CD4-positive, alpha-beta T cell (primary cell): ENCODE measurements at regions not wholly inside any gene's neighbourhood (a gene's known extent, or its start where the extent isn't known, plus 50 kb on each side); places are given as distances from the start of the nearest gene placed in this dataset.

Experiments used
- ATAC-seq: fragments of 200-7000 bp; cut with Tn5 transposase; one replicate; pipeline ENCODE4 v1.10.0; 2022; ENCODE audit warnings: mild to moderate bottlenecking; ENCODE audit not compliant: poor library complexity
- CTCF ChIA-PET: fragments of 350-600 bp; sonication (Branson Sonifier 250); formaldehyde crosslinking; loops from one replicate; lab custom pipeline; 2021; ENCODE audit warnings: antibody characterized with exemption, inconsistent platforms; lab: Charles Lee
- POLR2A ChIA-PET: fragments of 350-600 bp; sonication (Branson Sonifier 250); formaldehyde crosslinking; loops from one replicate; lab custom pipeline; 2021; ENCODE audit warnings: antibody characterized with exemption, inconsistent platforms; lab: Charles Lee
- DNase-seq, 14 experiments: peaks; one replicate each; pipeline ENCODE4 v3.0.0-alpha.2; 2013 to 2020; ENCODE audit warnings: mixed read lengths in 2 of 14
- H3K27ac ChIP-seq, 2 donors: one replicate each; pipeline versions ENCODE4 v1.5.1 to v1.7.0; 2013; ENCODE audit warnings: low read length in 2 of 2, low read depth in 1 of 2, mild to moderate bottlenecking in 1 of 2
- H3K27me3 ChIP-seq, 2 experiments: 1 replicate in 1 of 2; 2 replicates in 1 of 2; pipeline versions ENCODE4 v1.6.1 to v1.7.0; 2013; ENCODE audit warnings: low read length in 2 of 2, control low read depth in 1 of 2, mild to moderate bottlenecking in 1 of 2, moderate library complexity in 1 of 2; ENCODE audit not compliant: insufficient read depth in 2 of 2, control insufficient read depth in 1 of 2
- H3K36me3 ChIP-seq: one replicate; pipeline ENCODE4 v1.6.1; 2013; ENCODE audit warnings: low read length, control low read depth; ENCODE audit not compliant: insufficient read depth
- H3K4me1 ChIP-seq: one replicate; pipeline ENCODE4 v1.6.1; 2013; ENCODE audit warnings: low read length, control low read depth; ENCODE audit not compliant: insufficient read depth
- H3K4me3 ChIP-seq: one replicate; pipeline ENCODE4 v1.5.1; 2013; ENCODE audit warnings: mild to moderate bottlenecking, low read length, moderate library complexity
- H3K9me3 ChIP-seq, 2 experiments: 1 replicate in 1 of 2; 2 replicates in 1 of 2; pipeline versions ENCODE4 v1.6.1 to v1.7.0; 2013; ENCODE audit warnings: low read length in 2 of 2, mild to moderate bottlenecking in 2 of 2, control low read depth in 1 of 2, moderate library complexity in 1 of 2; ENCODE audit not compliant: control insufficient read depth in 1 of 2, insufficient read depth in 1 of 2
- H3K27ac Mint-ChIP-seq: one replicate; pipeline ENCODE4 v1.8.0; 2020; ENCODE audit warnings: mixed read lengths
- H3K27me3 Mint-ChIP-seq: one replicate; pipeline ENCODE4 v1.8.0; 2021; ENCODE audit warnings: mixed read lengths
- H3K36me3 Mint-ChIP-seq: one replicate; pipeline ENCODE4 v1.8.0; 2021; ENCODE audit warnings: low read depth, mixed read lengths
- H3K4me1 Mint-ChIP-seq: one replicate; pipeline ENCODE4 v1.8.0; 2021; ENCODE audit warnings: low read depth, mixed read lengths
- H3K4me3 Mint-ChIP-seq: one replicate; pipeline ENCODE4 v1.8.0; 2020; ENCODE audit warnings: mild to moderate bottlenecking, mixed read lengths
- H3K9me3 Mint-ChIP-seq: one replicate; pipeline ENCODE4 v1.8.0; 2020; ENCODE audit warnings: mixed read lengths
- CTCF ChIP-seq: fragments of 200-600 bp; IDR thresholded peaks from one replicate; pipeline ENCODE4 v1.8.0; 2022; ENCODE audit warnings: antibody characterized with exemption, mild to moderate bottlenecking
- intact Hi-C, 2 experiments: fragments of 100-400 bp; cut with DNase I in 1 of 2; cut with micrococcal nuclease in 1 of 2; formaldehyde crosslinking; loops; one replicate each; pipeline versions ENCODE4 v1.15.1 to v1.9.0; 2023 to 2025; cut with DNase I, micrococcal nuclease

GRCh38 chr1:192887426-192887825 lies 78.6 kb downstream of the RGS2 start:
- H3K4me3 ChIP-seq = no peak overlapping the region
- ATAC-seq (no peak), DNase-seq (no peak)
- no peaks in the 10 kb centered on the region for H3K9me3 ChIP-seq
- Mint-ChIP-seq H3K27ac (no peak overlapping the region), H3K27me3 (no peaks in the 10 kb centered on the region), H3K9me3 (no peaks in the 10 kb centered on the region), H3K4me3 (no peak overlapping the region), H3K4me1 (no peaks in the 10 kb centered on the region), H3K36me3 (no peaks in the 10 kb centered on the region)
- POLR2A ChIA-PET = no interaction called here
- TF ChIP-seq CTCF = no peak
- no peak overlapping the region for H3K27ac ChIP-seq
- H3K4me1 ChIP-seq = no peaks in the 10 kb centered on the region
- H3K27me3 ChIP-seq = no peaks in the 10 kb centered on the region
- H3K36me3 ChIP-seq = no peaks in the 10 kb centered on the region
- CTCF ChIA-PET = no interaction called here
- intact Hi-C loops = no loop called here

DNA sequence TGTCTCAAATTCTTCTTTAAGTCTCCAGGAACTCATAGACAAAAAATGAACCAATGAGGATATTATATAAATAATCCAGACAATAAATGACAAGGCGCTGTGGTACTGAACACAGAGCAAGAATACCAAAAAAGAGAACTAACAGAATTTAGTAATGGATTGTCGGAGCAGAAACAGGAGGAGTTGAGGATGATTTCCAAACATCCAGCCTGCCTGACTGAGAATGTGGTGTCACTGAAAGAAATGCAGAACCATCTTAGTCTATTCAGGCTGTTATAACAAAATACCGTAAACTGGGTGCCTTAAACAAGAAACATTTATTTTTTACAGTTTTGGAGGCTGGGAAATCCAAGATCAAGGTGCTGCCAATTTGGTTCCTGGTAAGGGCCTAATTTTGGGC lies 79.7 kb downstream of the RGS2 start:
- no peak overlapping the region for H3K27ac ChIP-seq

DNA sequence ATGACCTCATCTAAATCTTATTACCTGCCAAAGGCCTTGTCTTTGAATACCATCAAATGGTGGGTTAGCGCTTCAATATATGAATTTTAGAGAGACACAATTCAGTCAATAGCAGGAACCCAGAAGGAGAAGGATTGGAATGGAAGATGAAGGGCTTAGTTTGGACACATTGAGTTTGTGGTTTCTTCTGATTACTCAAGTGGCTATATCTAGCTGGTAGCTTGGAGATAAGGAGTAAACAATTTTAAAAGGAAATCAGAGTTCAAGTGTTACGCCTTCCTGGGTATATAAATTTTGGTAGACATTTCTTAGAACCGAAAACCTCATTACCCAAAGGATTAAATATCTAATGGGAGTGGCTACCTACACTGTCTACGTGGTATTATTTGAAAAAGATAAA lies 80.2 kb downstream of the RGS2 start:
- no peak overlapping the region for H3K27ac ChIP-seq
- no peak for ATAC-seq
- H3K9me3 ChIP-seq = no peaks in the 10 kb centered on the region
- no peak for DNase-seq
- H3K4me3 Mint-ChIP-seq = no peak overlapping the region
- H3K4me1 ChIP-seq = no peaks in the 10 kb centered on the region
- ChIA-PET POLR2A (no interaction called here), CTCF (no interaction called here)
- no peak for TF ChIP-seq CTCF
- H3K36me3 ChIP-seq = no peaks in the 10 kb centered on the region
- no peak overlapping the region for H3K4me3 ChIP-seq
- H3K4me1 Mint-ChIP-seq = no peaks in the 10 kb centered on the region
- no peaks in the 10 kb centered on the region for H3K36me3 Mint-ChIP-seq
- H3K9me3 Mint-ChIP-seq = no peaks in the 10 kb centered on the region
- intact Hi-C loops = no loop called here
- no peaks in the 10 kb centered on the region for H3K27me3 ChIP-seq
- H3K27me3 Mint-ChIP-seq = no peaks in the 10 kb centered on the region
- H3K27ac Mint-ChIP-seq = no peak overlapping the region

More for the DNA sequence above, 79.7 kb downstream of the RGS2 start:
- ChIA-PET CTCF (no interaction called here), POLR2A (no interaction called here)
- Histone ChIP-seq H3K4me3 (no peak overlapping the region), H3K36me3 (no peaks in the 10 kb centered on the region), H3K27me3 (no peaks in the 10 kb centered on the region), H3K4me1 (no peaks in the 10 kb centered on the region), H3K9me3 (no peaks in the 10 kb centered on the region)
- no peak overlapping the region for H3K27ac Mint-ChIP-seq
- no peaks in the 10 kb centered on the region for H3K4me1 Mint-ChIP-seq
- no peaks in the 10 kb centered on the region for H3K9me3 Mint-ChIP-seq
- no peaks in the 10 kb centered on the region for H3K36me3 Mint-ChIP-seq
- TF ChIP-seq CTCF = no peak
- DNase-seq = no peak
- H3K27me3 Mint-ChIP-seq = no peaks in the 10 kb centered on the region
- H3K4me3 Mint-ChIP-seq = no peak overlapping the region
- no peak for ATAC-seq
- intact Hi-C loops = no loop called here
